GM10248 (cell line): ENCODE measurements at regions not wholly inside any gene's neighbourhood (a gene's known extent, or its start where the extent isn't known, plus 50 kb on each side); places are given as distances from the start of the nearest gene placed in this dataset.

ENCODE experiments used
- CTCF ChIA-PET: fragments of 300-600 bp; sonication (Branson Sonifier 250); formaldehyde crosslinking; extraction: SDS; loops from one replicate; lab custom pipeline; 2021; ENCODE audit warnings: antibody characterized with exemption; lab: Yijun Ruan, JAX
- POLR2A ChIA-PET: fragments of 350-650 bp; sonication (Branson Sonifier 250); formaldehyde crosslinking; extraction: SDS; loops from one replicate; lab custom pipeline; 2020; ENCODE audit warnings: antibody characterized with exemption; lab: Yijun Ruan, JAX
- DNase-seq: peaks from one replicate; pipeline ENCODE4 v3.0.0; 2012; ENCODE audit errors: extremely low spot score
- CTCF ChIP-seq: IDR thresholded peaks from 2 replicates; pipeline ENCODE4 v1.5.1; 2012; ENCODE audit warnings: mild to moderate bottlenecking, low read depth; ENCODE audit errors: extremely low read depth, missing control alignments, control extremely low read depth

GRCh38 chr14:56868660-56869059, 58.4 kb upstream of the OTX2 start:
- no peak for TF ChIP-seq CTCF
- ChIA-PET POLR2A (no interaction called here), CTCF (interaction anchor here (1.0 to 1.3 kb wide), 2 partner anchors 11 to 377 kb away, joined by 3 to 4 read pairs; no protein-coding TSS in a partner anchor)
- no peak for DNase-seq

GRCh38 chr14:56862836-56863235, 52.6 kb upstream of the OTX2 start:
- no peak for DNase-seq
- POLR2A ChIA-PET: no interaction called here
- no peak for TF ChIP-seq CTCF
- CTCF ChIA-PET: no interaction called here

GRCh38 chr14:56860441-56860840, 50.2 kb upstream of the OTX2 start:
- POLR2A ChIA-PET: no interaction called here
- CTCF ChIA-PET: no interaction called here
- DNase-seq: no peak
- no peak for TF ChIP-seq CTCF
